Loucy (cell line): ENCODE measurements at regions not wholly inside any gene's neighbourhood (a gene's known extent, or its start where the extent isn't known, plus 50 kb on each side); places are given as distances from the start of the nearest gene placed in this dataset.

Source experiments
- H2AFZ ChIP-seq: fragments of 200-600 bp; sonication (generic); 2 replicates; pipeline ENCODE4 v1.6.0; 2016; ENCODE audit warnings: antibody characterized with exemption, mild to moderate bottlenecking, low read length, moderate library complexity
- H3F3A ChIP-seq: fragments of 200-600 bp; 2 replicates; pipeline ENCODE4 v1.6.0; 2016; ENCODE audit warnings: antibody characterized with exemption, low read depth, mild to moderate bottlenecking
- H3K27me3 ChIP-seq: fragments of 200-600 bp; sonication (generic); 2 replicates; pipeline ENCODE4 v1.6.1; 2014; ENCODE audit warnings: low read length, mild to moderate bottlenecking; ENCODE audit not compliant: insufficient read depth, poor library complexity, severe bottlenecking
- H3K36me3 ChIP-seq: fragments of 200-600 bp; sonication (generic); 2 replicates; pipeline ENCODE4 v1.6.1; 2016; ENCODE audit warnings: low read length; ENCODE audit not compliant: insufficient read depth
- H3K4me1 ChIP-seq: fragments of 200-600 bp; sonication (generic); 2 replicates; pipeline ENCODE4 v1.5.1; 2014; ENCODE audit warnings: low read length, mild to moderate bottlenecking; ENCODE audit not compliant: insufficient read depth, poor library complexity, severe bottlenecking
- H3K4me2 ChIP-seq: fragments of 200-600 bp; sonication (generic); 2 replicates; pipeline ENCODE4 v1.6.0; 2014; ENCODE audit warnings: antibody characterized with exemption, low read length, low read depth, mild to moderate bottlenecking; ENCODE audit not compliant: poor library complexity, severe bottlenecking
- H3K4me3 ChIP-seq: fragments of 200-600 bp; sonication (generic); 2 replicates; pipeline ENCODE4 v1.5.1; 2014; ENCODE audit warnings: low read length, mild to moderate bottlenecking, mixed read lengths; ENCODE audit not compliant: poor library complexity, severe bottlenecking
- H3K79me2 ChIP-seq: fragments of 200-600 bp; sonication (generic); 2 replicates; pipeline ENCODE4 v1.6.1; 2014; ENCODE audit warnings: low read length; ENCODE audit not compliant: insufficient read depth
- H3K9ac ChIP-seq: fragments of 200-600 bp; sonication (generic); 2 replicates; pipeline ENCODE4 v1.6.0; 2014; ENCODE audit warnings: mild to moderate bottlenecking, low read depth, low read length, moderate library complexity; ENCODE audit not compliant: poor library complexity, severe bottlenecking
- H3K9me2 ChIP-seq: fragments of 200-600 bp; sonication (generic); replicated peaks from 2 replicates; pipeline ENCODE4 v1.6.1; 2016; ENCODE audit warnings: low read depth, low read length, mixed read lengths
- H3K9me3 ChIP-seq: fragments of 200-600 bp; sonication (generic); 2 replicates; pipeline ENCODE4 v1.6.1; 2014; ENCODE audit warnings: mild to moderate bottlenecking, antibody characterized with exemption, low read length, low read depth; ENCODE audit not compliant: insufficient read depth
- H4K20me1 ChIP-seq: fragments of 200-600 bp; sonication (generic); 2 replicates; pipeline ENCODE4 v1.6.0; 2014; ENCODE audit warnings: antibody characterized with exemption, low read length, mild to moderate bottlenecking; ENCODE audit not compliant: insufficient read depth, poor library complexity, severe bottlenecking
- EZH2phosphoT487 ChIP-seq: fragments of 200-600 bp; IDR thresholded peaks from 2 replicates; pipeline ENCODE4 v1.6.1; 2018; ENCODE audit warnings: antibody characterized with exemption, mild to moderate bottlenecking, moderate library complexity, borderline replicate concordance
- TF ChIP-seq, protein P1 (sequence below): fragments of 200-600 bp; sonication (generic); conservative IDR thresholded peaks from 2 replicates; pipeline ENCODE4 v1.5.1; 2014; ENCODE audit warnings: mild to moderate bottlenecking, antibody characterized with exemption, low read length

DNA sequence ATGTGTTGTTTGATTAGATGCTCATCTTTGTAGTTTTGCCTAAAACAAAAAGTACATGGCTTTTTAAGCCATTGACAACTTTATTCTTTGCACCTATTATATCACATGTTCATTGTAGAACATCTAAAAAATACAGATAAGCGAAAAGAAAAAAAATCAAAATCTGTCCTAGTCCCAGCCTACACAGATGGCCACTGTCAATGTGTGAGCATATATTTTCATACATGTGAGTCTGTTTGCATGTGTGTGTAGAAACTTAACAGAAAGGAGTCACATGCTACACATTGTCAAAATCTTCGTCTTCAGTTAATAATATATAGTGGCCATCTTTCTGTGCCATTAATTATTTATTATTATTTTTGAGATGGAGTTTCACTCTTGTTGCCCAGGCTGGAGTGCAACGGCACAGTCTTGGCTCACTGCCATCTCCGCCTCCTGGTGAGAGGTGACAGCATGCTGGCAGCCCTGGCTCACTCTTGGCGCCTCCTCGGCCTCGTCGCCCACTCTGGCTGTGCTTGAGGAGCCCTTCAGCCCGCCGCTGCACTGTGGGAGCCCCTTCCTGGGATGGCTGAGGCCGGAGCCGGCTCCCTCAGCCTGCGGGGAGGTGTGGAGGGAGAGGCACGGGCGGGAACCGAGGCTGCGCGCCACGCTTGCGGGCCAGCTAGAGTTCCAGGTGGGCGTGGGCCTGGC is 68.5 kb upstream of the AMZ2 start:
- H2AFZ ChIP-seq = no peak overlapping the region
- no peaks in the 10 kb centered on the region for H3F3A ChIP-seq
- no peak overlapping the region for H3K9ac ChIP-seq
- no peak overlapping the region for H3K4me2 ChIP-seq
- H3K4me3 ChIP-seq = no peak overlapping the region
- TF ChIP-seq, protein P1, sequence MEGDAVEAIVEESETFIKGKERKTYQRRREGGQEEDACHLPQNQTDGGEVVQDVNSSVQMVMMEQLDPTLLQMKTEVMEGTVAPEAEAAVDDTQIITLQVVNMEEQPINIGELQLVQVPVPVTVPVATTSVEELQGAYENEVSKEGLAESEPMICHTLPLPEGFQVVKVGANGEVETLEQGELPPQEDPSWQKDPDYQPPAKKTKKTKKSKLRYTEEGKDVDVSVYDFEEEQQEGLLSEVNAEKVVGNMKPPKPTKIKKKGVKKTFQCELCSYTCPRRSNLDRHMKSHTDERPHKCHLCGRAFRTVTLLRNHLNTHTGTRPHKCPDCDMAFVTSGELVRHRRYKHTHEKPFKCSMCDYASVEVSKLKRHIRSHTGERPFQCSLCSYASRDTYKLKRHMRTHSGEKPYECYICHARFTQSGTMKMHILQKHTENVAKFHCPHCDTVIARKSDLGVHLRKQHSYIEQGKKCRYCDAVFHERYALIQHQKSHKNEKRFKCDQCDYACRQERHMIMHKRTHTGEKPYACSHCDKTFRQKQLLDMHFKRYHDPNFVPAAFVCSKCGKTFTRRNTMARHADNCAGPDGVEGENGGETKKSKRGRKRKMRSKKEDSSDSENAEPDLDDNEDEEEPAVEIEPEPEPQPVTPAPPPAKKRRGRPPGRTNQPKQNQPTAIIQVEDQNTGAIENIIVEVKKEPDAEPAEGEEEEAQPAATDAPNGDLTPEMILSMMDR = no peak
- no peak for TF ChIP-seq EZH2phosphoT487
- H3K36me3 ChIP-seq = no peaks in the 10 kb centered on the region
- peaks cover 41% of the 10 kb centered on the region for H3K4me1 ChIP-seq
- H3K79me2 ChIP-seq = peaks cover 28% of the 10 kb centered on the region
- no peaks in the 10 kb centered on the region for H3K9me2 ChIP-seq
- H3K27me3 ChIP-seq = no peaks in the 10 kb centered on the region
- no peaks in the 10 kb centered on the region for H4K20me1 ChIP-seq
- no peaks in the 10 kb centered on the region for H3K9me3 ChIP-seq

- Histone ChIP-seq H3K4me2 (no peak overlapping the region), H3K9me2 (no peaks in the 10 kb centered on the region), H3K9ac (no peak overlapping the region), H3K4me3 (no peak overlapping the region), H2AFZ (no peak overlapping the region), H3K4me1 (peaks cover 46% of the 10 kb centered on the region), H3K36me3 (no peaks in the 10 kb centered on the region), H3F3A (no peaks in the 10 kb centered on the region), H3K9me3 (no peaks in the 10 kb centered on the region), H4K20me1 (no peaks in the 10 kb centered on the region), H3K79me2 (peaks cover 34% of the 10 kb centered on the region), H3K27me3 (no peaks in the 10 kb centered on the region)
- TF ChIP-seq, protein P1 = no peak
- no peak for TF ChIP-seq EZH2phosphoT487
Measured at GRCh38 chr17:68179926-68180285, 67.9 kb upstream of the AMZ2 start.

DNA sequence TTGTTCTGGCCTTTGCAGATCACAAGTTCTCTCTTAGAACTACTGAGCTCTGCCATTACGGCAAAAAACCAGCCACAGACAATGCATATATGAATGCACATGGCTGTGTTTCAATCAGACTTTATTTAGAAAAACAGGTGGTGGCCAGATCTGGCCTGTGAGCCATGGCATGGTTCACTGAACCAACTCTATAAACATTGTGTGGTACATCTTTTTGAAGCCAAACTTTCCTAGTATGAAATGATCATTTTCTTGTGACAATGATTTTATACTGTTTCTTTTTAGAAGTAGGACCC is 65.9 kb upstream of the AMZ2 start:
- no peaks in the 10 kb centered on the region for H3F3A ChIP-seq
- H3K79me2 ChIP-seq = peaks cover 52% of the 10 kb centered on the region
- peaks cover 47% of the 10 kb centered on the region for H3K4me1 ChIP-seq
- no peaks in the 10 kb centered on the region for H3K36me3 ChIP-seq
- H3K27me3 ChIP-seq = no peaks in the 10 kb centered on the region
- no peaks in the 10 kb centered on the region for H4K20me1 ChIP-seq
- H3K9me3 ChIP-seq = no peaks in the 10 kb centered on the region
- H3K4me2 ChIP-seq = peak overlapping the region; percentile 90
- peak overlapping the region; percentile 83 for H3K4me3 ChIP-seq
- no peaks in the 10 kb centered on the region for H3K9me2 ChIP-seq
- H3K9ac ChIP-seq = peak overlapping the region; percentile 78
- H2AFZ ChIP-seq = peak overlapping the region; percentile 71; the same call in 1 of the 2 replicates
- no peak for TF ChIP-seq EZH2phosphoT487
- TF ChIP-seq, protein P1 = no peak
